Endothelial cell (in vitro differentiated cells): ENCODE measurements at regions not wholly inside any gene's neighbourhood (a gene's known extent, or its start where the extent isn't known, plus 50 kb on each side); places are given as distances from the start of the nearest gene placed in this dataset.
"Not testable (repeated sequence)": the region's sequence is repeated elsewhere in the genome, so short reads cannot be mapped to it uniquely, and the experiment has no call there.

ENCODE experiments used
- DNase-seq: peaks from one replicate; pipeline ENCODE4 v3.0.0; 2021; ENCODE audit warnings: low spot score
- H3K27ac Mint-ChIP-seq: one replicate; pipeline ENCODE4 v1.8.0; 2021; ENCODE audit warnings: mixed read lengths, inconsistent platforms; ENCODE audit not compliant: unreplicated experiment
- H3K27me3 Mint-ChIP-seq: one replicate; pipeline ENCODE4 v1.8.0; 2021; ENCODE audit warnings: mild to moderate bottlenecking, moderate library complexity, mixed read lengths, inconsistent platforms; ENCODE audit not compliant: unreplicated experiment
- H3K36me3 Mint-ChIP-seq: one replicate; pipeline ENCODE4 v1.8.0; 2021; ENCODE audit warnings: mild to moderate bottlenecking, low read depth, mixed read lengths, inconsistent platforms; ENCODE audit not compliant: unreplicated experiment
- H3K4me1 Mint-ChIP-seq: one replicate; pipeline ENCODE4 v1.8.0; 2021; ENCODE audit warnings: mild to moderate bottlenecking, mixed read lengths, inconsistent platforms; ENCODE audit not compliant: unreplicated experiment
- H3K4me3 Mint-ChIP-seq: one replicate; pipeline ENCODE4 v1.8.0; 2021; ENCODE audit warnings: mild to moderate bottlenecking, mixed read lengths, inconsistent platforms; ENCODE audit not compliant: unreplicated experiment
- H3K9me3 Mint-ChIP-seq: one replicate; pipeline ENCODE4 v1.8.0; 2021; ENCODE audit warnings: mixed read lengths, inconsistent platforms; ENCODE audit not compliant: unreplicated experiment
- CTCF ChIP-seq: fragments of 200-600 bp; sonication (generic); IDR thresholded peaks from one replicate; pipeline ENCODE4 v1.5.0; 2021; ENCODE audit warnings: antibody characterized with exemption; ENCODE audit not compliant: unreplicated experiment

GRCh38 chr4:57355101-57355665 lies 245.0 kb upstream of the IGFBP7 start:
- Mint-ChIP-seq H3K27me3 (no peaks in the 10 kb centered on the region), H3K27ac (no peak overlapping the region)
- DNase-seq = no peak

GRCh38 chr4:57351731-57352130 lies 241.5 kb upstream of the IGFBP7 start:
- no peak for DNase-seq
- no peak overlapping the region for H3K4me3 Mint-ChIP-seq
- no peaks in the 10 kb centered on the region for H3K27me3 Mint-ChIP-seq
- H3K9me3 Mint-ChIP-seq = no peaks in the 10 kb centered on the region
- no peaks in the 10 kb centered on the region for H3K36me3 Mint-ChIP-seq
- TF ChIP-seq CTCF = no peak
- H3K4me1 Mint-ChIP-seq = no peaks in the 10 kb centered on the region
- H3K27ac Mint-ChIP-seq = no peak overlapping the region

More at GRCh38 chr4:57355101-57355665, 245.0 kb upstream of the IGFBP7 start:
- TF ChIP-seq CTCF = no peak
- Mint-ChIP-seq H3K4me3 (no peak overlapping the region), H3K9me3 (no peaks in the 10 kb centered on the region), H3K36me3 (no peaks in the 10 kb centered on the region), H3K4me1 (no peaks in the 10 kb centered on the region)

GRCh38 chr4:57344296-57344695 lies 234.1 kb upstream of the IGFBP7 start:
- Mint-ChIP-seq H3K4me1 (no peaks in the 10 kb centered on the region), H3K9me3 (no peaks in the 10 kb centered on the region), H3K27me3 (no peaks in the 10 kb centered on the region), H3K36me3 (no peaks in the 10 kb centered on the region), H3K4me3 (no peak overlapping the region), H3K27ac (no peak overlapping the region)
- no peak for DNase-seq
- TF ChIP-seq CTCF = no peak

GRCh38 chr4:57342411-57342810 lies 232.2 kb upstream of the IGFBP7 start:
- H3K4me1 Mint-ChIP-seq = no peaks in the 10 kb centered on the region
- H3K27ac Mint-ChIP-seq = no peak overlapping the region
- DNase-seq = no peak
- no peaks in the 10 kb centered on the region for H3K27me3 Mint-ChIP-seq
- no peak overlapping the region for H3K4me3 Mint-ChIP-seq
- TF ChIP-seq CTCF = no peak
- H3K36me3 Mint-ChIP-seq = no peaks in the 10 kb centered on the region
- H3K9me3 Mint-ChIP-seq = no peaks in the 10 kb centered on the region

DNA sequence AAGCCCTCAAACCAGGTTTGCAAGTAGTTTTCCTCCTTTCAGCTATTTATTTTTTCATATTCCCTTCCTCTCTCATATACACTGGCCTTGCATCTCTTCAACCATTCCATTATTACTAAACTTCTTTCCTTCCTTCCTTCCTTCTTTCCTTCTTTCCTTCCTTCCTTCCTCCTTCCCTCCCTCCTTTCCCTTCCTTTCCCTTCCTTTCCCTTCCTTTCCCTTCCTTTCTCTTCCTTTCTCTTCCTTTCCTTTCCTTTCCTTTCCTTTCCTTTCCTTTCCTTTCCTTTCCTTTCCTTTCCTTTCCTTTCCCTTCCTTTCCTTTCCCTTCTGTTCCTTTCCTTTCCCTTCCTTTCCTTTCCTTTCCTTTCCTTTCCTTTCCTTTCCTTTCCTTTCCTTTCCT lies 228.7 kb upstream of the IGFBP7 start:
- H3K27me3 Mint-ChIP-seq, H3K4me3 Mint-ChIP-seq, H3K36me3 Mint-ChIP-seq, H3K27ac Mint-ChIP-seq, DNase-seq, H3K4me1 Mint-ChIP-seq, H3K9me3 Mint-ChIP-seq: not testable (repeated sequence)
